ENCODE measurements at regions not wholly inside any gene's neighbourhood (a gene's known extent, or its start where the extent isn't known, plus 50 kb on each side); places are given as distances from the start of the nearest gene placed in this dataset.

GRCh38 chr12:116672842-116673516 is 64.9 kb downstream of the SPRING1 start:
- TF ChIP-seq EZH2 (IDR thresholded peaks at IDR 0.05; ENCODE audit: low read length) (no peak), CTCF (optimal IDR thresholded peaks at IDR 0.05 in 1 of 3, IDR thresholded peaks at IDR 0.05 in 1 of 3, conservative IDR thresholded peaks at IDR 0.05 in 1 of 3; ENCODE audit: extremely low read depth in 1 of 3, insufficient read depth in 2 of 3, low read length in 3 of 3) (no peak)
- Histone ChIP-seq H2AFZ (ENCODE audit: control insufficient read depth, low read length) (no peak overlapping the region), H3K9ac (ENCODE audit: control insufficient read depth, extremely low read depth, insufficient read depth, low read length) (no peak overlapping the region), H4K20me1 (ENCODE audit: control insufficient read depth, extremely low read depth, insufficient read depth, low read length) (no peaks in the 10 kb centered on the region), H3K9me1 (ENCODE audit: control insufficient read depth, extremely low read depth, insufficient read depth, low read length) (no peaks in the 10 kb centered on the region), H3K27ac (ENCODE audit: control insufficient read depth, insufficient read depth, low read length) (no peak overlapping the region), H3K9me3 (ENCODE audit: control insufficient read depth, low read depth, low read length) (no peaks in the 10 kb centered on the region), H3K4me3 (ENCODE audit: control insufficient read depth in 2 of 3, extremely low read depth in 1 of 3, insufficient read depth in 2 of 3, low read depth in 1 of 3, low read length in 3 of 3) (no peak overlapping the region), H3K4me2 (ENCODE audit: control insufficient read depth, extremely low read depth, insufficient read depth, low read depth, low read length) (no peak overlapping the region), H3K27me3 (ENCODE audit: control insufficient read depth, extremely low read depth, insufficient read depth, low read length) (no peaks in the 10 kb centered on the region), H3K36me3 (ENCODE audit: control insufficient read depth in 2 of 2, extremely low read depth in 1 of 2, insufficient read depth in 2 of 2, low read length in 2 of 2) (no peaks in the 10 kb centered on the region), H3K79me2 (ENCODE audit: control insufficient read depth, insufficient read depth, low read length) (no peaks in the 10 kb centered on the region), H3K4me1 (ENCODE audit: control insufficient read depth, extremely low read depth, insufficient read depth, low read length) (no peaks in the 10 kb centered on the region)
- DNase-seq (ENCODE audit: low read depth, low spot score): no peak
- FAIRE-seq: no peak
- dilution Hi-C loops (cut with MboI; ENCODE audit: extremely low pct_ligation_motif_present, low sequenced_read_pairs): no loop called here

GRCh38 chr12:116672010-116672409 is 65.9 kb downstream of the SPRING1 start:
- H3K4me3 ChIP-seq (ENCODE audit: control insufficient read depth in 2 of 3, extremely low read depth in 1 of 3, insufficient read depth in 2 of 3, low read depth in 1 of 3, low read length in 3 of 3): no peak overlapping the region
- TF ChIP-seq EZH2 (IDR thresholded peaks at IDR 0.05; ENCODE audit: low read length) (no peak), CTCF (optimal IDR thresholded peaks at IDR 0.05 in 1 of 3, IDR thresholded peaks at IDR 0.05 in 1 of 3, conservative IDR thresholded peaks at IDR 0.05 in 1 of 3; ENCODE audit: extremely low read depth in 1 of 3, insufficient read depth in 2 of 3, low read length in 3 of 3) (no peak)
- H3K9me3 ChIP-seq (ENCODE audit: control insufficient read depth, low read depth, low read length): no peaks in the 10 kb centered on the region
- H3K79me2 ChIP-seq (ENCODE audit: control insufficient read depth, insufficient read depth, low read length): no peaks in the 10 kb centered on the region
- dilution Hi-C loops (cut with MboI; ENCODE audit: extremely low pct_ligation_motif_present, low sequenced_read_pairs): no loop called here
- H3K27ac ChIP-seq (ENCODE audit: control insufficient read depth, insufficient read depth, low read length): no peak overlapping the region
- no peaks in the 10 kb centered on the region for H3K36me3 ChIP-seq (ENCODE audit: control insufficient read depth in 2 of 2, extremely low read depth in 1 of 2, insufficient read depth in 2 of 2, low read length in 2 of 2)
- DNase-seq (ENCODE audit: low read depth, low spot score) (no peak), FAIRE-seq (no peak)
- no peaks in the 10 kb centered on the region for H4K20me1 ChIP-seq (ENCODE audit: control insufficient read depth, extremely low read depth, insufficient read depth, low read length)
- H3K4me1 ChIP-seq (ENCODE audit: control insufficient read depth, extremely low read depth, insufficient read depth, low read length): no peaks in the 10 kb centered on the region
- no peak overlapping the region for H3K4me2 ChIP-seq (ENCODE audit: control insufficient read depth, extremely low read depth, insufficient read depth, low read depth, low read length)
- no peaks in the 10 kb centered on the region for H3K27me3 ChIP-seq (ENCODE audit: control insufficient read depth, extremely low read depth, insufficient read depth, low read length)
- H2AFZ ChIP-seq (ENCODE audit: control insufficient read depth, low read length): no peak overlapping the region
- H3K9me1 ChIP-seq (ENCODE audit: control insufficient read depth, extremely low read depth, insufficient read depth, low read length): no peaks in the 10 kb centered on the region
- no peak overlapping the region for H3K9ac ChIP-seq (ENCODE audit: control insufficient read depth, extremely low read depth, insufficient read depth, low read length)

All from keratinocyte (primary cell).